ENCODE measurements at regions not wholly inside any gene's neighbourhood (a gene's known extent, or its start where the extent isn't known, plus 50 kb on each side); places are given as distances from the start of the nearest gene placed in this dataset.
A peak's percentile ranks its signal among the peaks of the same experiment; 100 is the strongest.

DNA sequence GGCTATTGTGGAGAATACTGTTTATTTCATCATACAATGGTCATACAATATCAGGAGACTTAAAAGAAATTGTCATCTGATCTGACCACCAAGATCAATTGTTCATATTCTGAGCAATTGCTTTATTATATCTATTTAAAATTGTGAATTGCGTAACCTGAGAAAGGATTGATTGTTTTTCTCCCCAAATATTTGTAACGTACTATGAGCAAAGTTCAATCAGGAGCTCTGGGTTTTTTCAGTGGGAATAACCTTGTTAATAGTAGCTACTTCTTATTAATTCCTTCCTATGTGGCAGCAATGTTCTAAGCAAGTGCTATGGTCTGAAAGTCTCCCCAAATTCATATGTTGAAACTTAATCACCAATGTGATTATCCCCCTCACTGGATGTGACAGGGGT, 323.1 kb downstream of the ZPLD1 start:
- DNase-seq, result no peak

DNA sequence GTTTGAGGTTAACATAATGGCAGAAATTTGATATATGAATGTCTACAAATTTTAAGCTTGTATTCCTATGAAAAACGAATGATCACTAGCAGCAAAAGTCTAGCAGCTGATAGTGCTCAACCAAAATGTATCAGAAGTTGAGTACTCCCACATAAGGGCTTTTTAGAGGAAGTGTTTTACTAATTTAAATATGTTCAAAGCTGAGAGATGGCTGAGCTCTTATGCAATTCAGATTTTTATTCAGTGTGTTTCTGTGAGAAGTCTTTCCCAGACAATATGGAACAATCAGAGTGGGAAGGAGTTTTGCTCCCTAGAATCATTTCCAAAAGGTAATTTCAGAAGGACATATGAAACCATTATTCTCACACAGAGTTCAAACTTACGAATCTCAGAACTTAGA, 327.0 kb downstream of the ZPLD1 start:
- DNase-seq, result no peak

DNA sequence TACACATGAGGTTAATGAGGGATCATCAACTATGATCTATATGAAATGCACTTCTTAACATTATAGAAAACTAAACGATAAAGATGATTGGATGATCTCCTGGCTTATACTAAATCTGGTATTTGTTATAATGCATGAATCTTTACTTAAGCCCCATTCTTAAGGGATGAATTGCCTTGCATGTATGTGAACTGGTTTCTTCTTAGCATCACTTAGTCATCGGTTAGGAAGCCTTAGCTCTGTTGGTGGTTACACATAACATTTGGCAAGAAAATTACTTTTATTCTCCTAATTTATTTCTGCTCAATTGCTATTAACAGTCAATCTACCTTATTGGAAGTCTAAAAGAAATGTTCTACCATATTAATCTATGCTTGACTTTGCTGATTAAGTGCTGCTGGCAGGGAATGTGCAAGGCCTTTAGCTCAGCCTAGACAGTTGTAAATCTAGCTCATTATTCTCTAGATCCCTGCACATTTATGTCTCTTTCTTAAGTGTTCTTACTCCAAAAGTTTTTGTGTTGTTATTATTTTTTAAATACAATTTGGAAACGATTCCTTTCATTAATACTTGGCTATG, 356.0 kb downstream of the ZPLD1 start:
- peak; percentile 10 for DNase-seq

DNA sequence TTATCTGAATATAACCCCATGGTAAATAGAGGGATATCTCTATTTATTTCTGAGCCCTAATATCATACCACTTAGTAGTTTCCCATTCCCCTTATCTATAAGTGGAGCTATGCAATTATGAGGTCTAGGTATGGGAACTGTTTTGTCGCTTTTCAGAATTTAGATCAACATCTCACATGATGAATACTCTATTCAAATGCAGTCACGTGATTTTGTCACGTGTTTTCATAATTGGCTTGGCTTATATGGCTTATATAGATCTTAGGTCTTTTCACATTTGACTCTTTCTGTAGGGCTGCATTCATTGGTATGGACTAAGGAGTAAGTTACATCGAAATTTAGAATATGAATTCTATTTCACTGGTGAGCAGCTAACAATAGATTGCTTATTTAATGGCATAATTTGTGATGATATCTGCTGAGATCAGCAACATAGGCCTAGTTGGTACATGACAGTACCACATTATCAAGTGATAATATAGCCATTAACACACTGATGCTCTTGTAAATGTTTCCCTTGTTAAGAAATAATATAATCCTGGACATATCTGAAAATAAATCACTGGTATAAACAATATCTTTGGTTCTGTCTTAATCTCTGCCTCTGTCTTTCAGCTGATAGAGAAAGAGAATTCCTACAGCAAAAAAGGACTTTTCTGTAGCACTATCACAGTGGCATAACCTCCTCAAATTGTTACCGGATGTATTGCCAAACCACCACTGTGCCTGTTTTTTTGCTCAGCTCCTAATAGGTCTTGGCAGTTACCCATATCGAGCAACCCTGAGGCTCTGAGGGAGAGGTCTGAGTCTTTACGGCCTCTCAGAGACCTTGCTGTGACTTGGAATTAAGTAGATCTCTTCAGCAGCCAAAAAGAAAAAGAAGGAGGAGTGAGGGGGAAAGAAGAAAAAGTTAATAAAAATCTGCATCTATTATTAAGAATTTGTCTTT, 357.1 kb downstream of the ZPLD1 start:
- no peak for DNase-seq

DNA sequence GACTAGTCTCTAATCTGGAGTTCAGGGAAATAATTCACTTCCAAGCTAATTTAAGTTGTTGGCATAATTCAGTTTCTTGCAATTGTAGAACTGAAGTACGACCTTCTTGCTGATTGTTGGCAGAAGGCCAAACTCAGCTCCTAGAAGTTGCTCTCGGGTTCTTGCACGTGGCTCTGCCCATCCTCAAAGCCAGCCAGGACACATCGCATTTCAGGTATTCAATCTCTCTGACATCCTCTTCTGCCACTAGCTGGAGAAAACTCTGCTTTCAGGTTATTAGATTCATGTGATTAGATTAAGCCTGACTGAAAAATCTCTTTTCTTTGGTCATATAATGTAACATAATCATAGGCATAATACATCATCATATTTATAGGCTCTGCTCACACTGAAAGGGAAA, 362.0 kb downstream of the ZPLD1 start:
- no peak for DNase-seq

DNA sequence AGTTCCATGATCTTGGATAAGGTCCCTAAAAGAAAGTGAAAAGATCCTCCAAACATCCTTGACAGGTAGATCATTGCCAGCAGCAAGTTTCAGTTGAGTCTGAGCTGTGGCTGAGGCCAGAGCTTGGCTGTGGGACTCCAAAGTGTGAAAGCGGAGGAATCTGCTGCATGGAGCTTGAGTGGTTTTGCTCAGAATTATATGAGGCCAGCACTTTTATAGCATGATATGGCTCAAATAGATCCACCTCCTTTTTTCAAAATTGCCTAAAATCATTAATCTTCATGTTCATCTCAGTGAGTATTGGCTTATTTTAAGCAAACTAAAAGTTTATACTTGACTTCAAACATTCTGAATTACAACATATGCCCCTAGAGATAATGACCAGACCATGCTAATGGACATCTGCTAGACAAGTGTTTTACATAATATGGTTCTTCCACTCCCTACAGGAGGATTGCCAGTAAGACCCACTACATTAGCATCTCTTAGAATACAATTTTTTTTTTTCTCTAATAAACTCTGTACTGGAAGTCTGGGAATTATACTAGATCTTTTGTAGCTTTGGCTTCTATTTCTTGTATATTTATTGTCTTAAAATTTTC, 368.1 kb downstream of the ZPLD1 start:
- no peak for DNase-seq

DNA sequence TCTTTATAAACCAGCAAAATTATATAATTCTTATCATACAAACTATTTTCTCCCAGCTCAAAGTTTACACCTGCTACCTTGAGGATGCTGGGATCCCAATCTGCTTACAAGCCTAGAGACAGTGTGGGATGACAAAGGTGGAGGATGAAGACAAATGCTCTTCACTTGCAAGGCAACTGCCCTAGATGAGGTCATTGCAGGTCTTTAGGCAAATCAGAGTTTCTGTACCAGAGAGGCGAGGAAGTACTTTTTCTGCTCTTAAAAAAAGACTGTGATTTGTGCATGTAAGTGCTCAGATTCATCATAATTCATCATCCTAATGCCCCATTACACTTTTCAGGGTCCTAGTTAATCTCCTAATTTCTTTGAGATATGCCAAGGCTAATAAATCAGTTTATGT, 376.1 kb downstream of the ZPLD1 start:
- no peak for DNase-seq

DNA sequence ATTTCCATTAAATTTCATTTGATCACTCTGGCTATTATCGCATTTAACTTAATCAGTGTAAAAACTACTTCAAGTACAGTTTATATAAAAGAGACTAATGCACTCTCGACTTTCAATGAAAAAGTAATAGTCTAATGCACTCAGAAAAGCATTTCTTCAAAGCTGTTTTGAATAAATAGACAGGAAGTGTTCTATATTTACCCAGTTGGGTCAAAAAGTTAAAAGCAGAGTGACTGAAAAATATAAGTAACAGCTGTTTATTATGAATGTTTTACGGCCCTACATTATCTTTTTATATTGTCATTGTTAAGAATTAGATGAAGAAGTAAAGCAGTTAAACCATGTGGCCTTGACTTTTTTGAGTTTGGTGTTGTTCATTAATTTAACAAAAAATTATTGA, 391.8 kb downstream of the ZPLD1 start:
- no peak for DNase-seq

DNA sequence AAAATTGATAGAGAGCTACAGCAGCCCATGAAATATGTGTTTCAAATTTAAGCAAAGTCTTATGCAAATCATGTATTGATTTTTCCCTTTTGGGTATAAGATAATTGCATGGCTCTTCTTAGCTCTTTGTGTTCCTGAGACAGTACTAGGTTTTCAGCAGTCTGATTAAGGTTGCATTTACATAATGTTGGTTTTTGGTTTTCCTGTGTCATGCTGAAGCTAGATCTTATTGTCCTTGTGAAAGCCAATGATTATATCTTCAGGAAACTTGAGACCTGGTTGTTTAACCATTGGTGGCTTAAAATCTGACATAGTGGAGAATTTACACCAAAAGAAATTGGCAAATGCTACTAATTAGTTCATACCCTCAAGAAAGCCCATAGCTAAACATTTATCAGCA, 392.6 kb downstream of the ZPLD1 start:
- no peak for DNase-seq

DNA sequence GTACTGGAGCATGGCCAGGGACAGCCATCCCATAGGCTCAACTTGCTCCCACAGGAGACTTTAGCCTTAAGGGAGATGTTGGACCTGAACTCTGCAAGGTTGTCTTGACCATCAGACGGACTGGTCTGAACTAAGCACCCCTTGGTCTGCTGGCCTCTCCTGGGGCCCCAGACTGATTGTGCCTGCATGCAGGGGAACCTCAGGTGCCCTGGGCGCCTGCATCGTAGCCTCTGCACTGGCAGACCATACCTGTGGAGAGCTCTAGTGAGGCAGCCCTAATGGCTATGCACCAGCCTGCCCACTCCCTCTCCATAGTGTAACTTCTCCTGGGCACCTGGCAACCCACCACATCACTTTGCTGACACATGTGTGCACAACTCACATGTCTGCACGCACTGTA, 395.6 kb downstream of the ZPLD1 start:
- DNase-seq, result no peak

DNA sequence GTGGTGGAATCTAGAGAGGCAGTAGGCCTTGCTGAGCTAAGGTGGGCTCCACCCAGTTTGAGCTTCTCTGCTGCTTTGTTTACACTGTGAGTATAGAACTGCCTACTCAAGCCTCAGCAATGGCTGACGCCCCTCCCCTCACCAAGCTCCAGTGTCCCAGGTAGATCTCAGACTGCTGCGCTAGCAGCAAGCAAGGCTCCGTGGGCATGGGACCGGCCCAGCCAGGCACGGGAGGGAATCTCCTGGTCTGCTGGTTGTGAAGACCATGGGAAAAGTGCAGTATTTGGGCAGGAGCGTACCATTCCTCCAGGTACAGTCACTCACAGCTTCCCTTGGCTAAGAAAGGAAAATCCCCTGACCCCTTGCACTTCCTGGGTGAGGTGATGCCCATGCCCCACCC, 407.1 kb downstream of the ZPLD1 start:
- DNase-seq, result no peak

DNA sequence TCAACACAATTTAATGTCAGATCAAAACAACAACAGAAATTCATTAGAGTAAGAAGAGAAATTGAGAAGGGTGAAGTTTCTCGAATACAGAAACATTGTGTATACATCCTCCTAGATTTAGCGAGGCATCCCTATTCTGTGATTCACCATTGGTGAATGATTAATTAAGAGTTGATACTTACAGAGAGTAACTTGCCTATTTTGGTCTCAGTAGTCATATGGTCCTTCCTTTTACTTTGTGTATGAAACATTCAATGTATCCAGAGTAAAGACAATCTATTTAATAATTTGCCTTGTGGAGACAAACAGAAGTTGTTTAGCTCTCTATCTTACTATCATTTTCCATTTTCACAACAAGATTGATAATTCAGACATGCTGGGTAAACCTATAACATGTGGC, 432.0 kb downstream of the ZPLD1 start:
- no peak for DNase-seq

DNA sequence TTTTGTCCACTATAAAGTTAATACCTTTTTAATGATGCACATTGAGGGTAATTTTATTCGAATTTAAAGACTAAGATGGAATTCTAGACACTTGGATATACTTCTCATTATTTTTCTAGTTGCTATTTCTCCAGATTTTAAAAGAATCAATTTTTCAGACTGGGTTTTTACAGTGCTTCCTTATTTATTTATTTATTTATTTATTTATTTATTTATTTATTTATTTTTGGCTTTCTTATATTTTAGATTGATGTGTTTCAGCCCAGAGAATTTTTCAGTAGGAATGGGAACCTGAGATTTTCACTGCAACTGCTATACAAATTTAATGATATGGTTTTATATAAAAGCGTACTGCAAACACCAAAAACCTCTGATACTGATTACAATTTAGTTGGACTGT, 448.7 kb downstream of the ZPLD1 start:
- no peak for DNase-seq

DNA sequence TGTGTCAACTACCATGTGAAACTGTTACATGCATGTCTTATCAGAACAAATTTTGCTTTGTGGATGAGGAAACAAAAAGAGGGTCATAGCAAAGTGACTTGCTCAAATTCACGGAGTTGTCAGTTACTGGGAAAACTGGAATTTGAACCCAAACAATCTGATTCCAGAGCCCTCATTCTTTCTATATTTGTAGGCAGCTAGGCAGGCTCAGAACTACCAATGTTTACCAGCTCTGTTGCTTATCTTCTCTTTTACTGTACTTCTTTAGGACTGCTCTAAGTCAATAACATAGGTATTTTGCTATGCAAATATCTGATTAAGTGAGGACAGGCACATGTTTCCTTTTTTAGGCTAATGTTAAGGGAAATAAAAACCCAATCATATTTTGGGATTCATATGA, 450.5 kb downstream of the ZPLD1 start:
- DNase-seq, result no peak

DNA sequence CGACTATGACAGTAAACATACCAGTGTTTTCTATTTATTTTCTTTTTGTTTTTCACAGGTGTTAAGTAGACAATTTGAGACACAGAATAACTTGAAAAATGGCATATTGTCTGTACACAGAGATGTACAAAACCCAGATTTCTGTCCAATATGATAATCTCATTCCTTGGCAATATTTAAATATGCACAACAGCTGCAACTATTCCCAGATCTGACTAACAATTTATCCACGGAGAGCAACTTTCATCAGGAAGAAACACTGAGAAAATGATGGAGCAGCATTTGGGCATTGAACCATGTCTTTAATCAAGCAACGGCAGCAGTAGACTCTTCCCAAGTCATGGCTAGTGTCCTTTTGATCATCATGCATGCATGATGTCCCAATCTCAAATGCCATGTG, 452.6 kb downstream of the ZPLD1 start:
- DNase-seq, result no peak

DNA sequence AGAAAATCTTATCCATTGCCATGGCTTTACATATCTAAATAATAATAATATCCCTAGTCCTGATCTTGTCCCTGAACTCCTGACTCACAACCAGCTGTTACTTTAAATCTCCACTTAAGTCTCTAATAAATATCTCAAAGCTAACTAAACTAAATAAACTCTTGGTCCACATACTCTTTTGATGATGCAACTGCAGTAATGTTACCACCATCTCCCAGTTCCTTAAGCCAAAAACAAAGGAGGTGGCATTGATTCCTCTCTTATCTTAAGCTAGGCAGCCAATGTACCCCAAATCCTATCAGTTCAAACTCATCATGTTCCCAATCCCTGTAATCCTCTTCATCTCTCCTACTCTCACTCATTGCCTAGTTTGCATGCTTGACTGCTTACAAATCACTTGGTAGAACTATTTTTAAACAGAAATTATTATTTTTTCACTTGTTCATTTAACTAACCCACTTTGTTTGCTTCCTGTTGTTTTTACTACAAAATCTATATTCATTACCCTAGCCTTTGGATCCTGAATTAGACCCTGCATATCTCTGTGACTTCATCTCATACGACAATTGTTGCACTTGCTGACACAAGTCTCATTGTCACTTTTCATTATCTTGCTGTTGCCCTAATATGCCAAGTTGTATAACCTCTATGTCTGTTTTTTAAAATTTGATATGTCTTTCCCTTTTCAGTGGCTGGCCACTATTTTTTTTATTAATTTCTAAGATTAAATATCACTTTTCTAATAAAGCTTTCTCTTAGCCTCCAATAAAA, 462.2 kb downstream of the ZPLD1 start:
- no peak for DNase-seq

DNA sequence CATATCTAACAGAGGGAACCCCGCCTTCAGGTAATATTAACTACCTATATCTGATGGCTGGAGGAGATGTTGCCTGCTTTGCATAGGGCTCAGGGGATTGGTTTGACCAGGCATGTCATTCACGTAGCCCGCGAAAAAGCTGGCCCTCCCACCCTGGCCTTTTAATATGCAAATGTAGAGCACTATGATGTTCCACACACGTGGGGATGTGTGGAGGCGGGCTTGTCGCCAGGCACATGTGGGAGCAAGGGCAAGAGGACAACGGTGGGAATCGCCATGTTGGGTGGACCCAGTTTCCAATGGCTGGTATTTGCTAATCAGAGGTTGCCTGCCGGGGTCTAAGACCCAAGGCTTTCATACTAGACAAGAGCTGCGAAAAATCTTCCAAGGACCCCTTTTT, 469.8 kb downstream of the ZPLD1 start:
- no peak for DNase-seq

DNA sequence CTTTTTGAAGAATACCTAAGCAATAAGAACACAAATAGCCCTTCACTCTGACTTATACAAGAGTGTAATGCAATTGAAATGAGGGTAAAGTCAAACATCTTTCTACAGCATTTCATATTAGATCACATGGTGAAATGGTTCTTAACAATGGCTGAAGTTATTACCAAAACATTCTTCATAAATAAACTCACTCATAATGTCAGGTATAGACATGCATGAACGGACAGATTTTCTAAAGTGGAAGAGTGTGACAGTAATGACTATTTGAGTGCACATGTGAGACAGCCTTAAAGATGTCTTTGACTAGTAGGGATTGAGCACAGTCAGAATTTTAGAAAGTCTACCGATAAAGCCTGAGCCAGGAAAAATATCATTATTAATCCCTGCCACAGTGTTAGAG, 471.0 kb downstream of the ZPLD1 start:
- DNase-seq, result no peak

DNA sequence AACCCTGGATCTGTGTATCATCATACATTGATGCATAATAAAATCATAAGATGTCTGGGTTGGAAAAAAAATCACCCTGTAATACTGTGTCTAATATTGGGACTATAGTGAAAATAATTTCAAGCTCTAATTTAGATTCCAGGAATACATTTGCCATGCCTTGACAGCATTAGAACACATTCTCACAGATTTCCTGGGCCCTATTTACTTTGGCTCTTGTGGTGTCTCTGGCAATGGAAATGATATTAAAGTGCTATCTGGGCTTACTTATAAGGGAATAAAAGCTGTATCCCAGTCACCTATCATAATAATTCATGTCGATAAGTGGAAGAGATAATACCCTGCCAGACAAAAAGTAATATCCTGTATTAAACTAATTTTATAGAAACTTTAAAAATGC, 472.0 kb downstream of the ZPLD1 start:
- no peak for DNase-seq

DNA sequence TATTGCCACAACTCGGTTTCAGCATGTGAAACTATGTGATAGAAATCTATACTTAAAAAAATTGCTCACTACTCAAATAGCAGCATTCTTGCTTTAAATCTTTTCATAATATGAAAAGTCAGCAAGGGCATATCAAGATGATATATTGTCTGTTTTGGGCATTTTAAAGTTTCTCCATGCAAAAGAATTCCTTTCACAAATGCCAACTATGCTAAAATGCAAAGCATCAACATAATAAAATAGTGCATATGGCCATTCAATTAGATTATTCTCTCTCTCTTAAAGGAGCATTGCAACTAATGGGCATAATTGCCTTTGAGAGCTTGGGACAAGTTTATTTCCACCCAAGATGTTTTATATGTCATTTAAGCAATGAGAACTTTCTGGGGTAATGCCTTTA, 475.1 kb downstream of the ZPLD1 start:
- DNase-seq, result no peak

DNA sequence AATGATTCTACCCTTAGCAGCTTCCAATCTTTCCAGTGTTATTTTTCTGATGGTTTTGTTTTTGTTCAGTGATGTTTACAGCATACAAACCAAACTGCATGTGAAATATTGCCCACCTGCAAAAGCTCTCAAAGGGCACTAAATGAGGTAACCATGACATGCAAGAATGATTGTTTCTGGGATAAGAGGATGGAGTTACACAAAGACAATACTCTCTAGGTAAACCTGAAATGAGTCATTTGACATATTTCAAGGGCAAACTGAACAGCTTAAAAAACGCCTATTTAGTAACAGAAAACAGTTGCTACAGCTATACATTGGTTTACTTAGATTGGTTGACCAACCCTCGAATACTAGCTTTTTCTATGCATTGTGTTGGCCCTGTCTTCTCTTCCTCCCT, 481.7 kb downstream of the ZPLD1 start:
- DNase-seq, result no peak

DNA sequence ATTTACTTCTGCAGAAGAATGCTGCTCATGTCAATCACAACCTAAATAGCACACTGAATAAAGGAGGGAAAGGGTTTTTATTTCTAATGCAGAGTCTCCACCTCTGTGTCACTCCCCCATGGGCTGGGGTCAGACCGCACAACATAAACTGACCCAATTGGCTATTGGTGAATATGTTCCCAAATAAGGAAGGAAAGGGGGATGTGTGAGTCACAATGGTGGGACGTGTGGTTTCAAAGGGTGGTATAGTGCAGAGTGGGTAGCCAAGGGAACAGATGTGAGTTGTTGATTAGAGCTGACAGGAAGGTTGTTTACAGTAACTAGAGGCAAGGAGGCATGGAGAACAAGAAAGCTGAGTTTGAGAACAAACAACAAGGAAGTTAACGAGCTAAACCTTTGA, 491.8 kb downstream of the ZPLD1 start:
- no peak for DNase-seq

DNA sequence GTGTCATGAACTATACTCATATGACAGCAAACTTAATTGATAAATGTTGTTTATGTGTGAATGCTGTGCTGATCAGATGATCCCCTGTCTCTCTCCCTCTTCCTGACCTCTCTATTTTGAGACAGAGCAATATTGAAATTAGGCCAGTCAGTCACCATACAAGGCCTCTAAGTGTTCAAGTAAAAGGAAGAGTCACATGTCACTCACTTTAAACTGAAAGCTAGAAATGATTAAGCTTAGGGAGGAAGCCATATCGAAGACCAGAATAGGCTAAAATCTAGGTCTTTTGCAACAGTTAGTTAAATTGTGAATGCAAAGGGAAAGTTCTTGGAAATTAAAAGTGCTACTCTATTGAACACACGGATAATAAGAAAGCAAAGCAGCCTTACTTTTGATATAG, 498.6 kb downstream of the ZPLD1 start:
- no peak for DNase-seq

Measured in EL (cell line).